ENCODE measurements at regions not wholly inside any gene's neighbourhood (a gene's known extent, or its start where the extent isn't known, plus 50 kb on each side); places are given as distances from the start of the nearest gene placed in this dataset.

DNA sequence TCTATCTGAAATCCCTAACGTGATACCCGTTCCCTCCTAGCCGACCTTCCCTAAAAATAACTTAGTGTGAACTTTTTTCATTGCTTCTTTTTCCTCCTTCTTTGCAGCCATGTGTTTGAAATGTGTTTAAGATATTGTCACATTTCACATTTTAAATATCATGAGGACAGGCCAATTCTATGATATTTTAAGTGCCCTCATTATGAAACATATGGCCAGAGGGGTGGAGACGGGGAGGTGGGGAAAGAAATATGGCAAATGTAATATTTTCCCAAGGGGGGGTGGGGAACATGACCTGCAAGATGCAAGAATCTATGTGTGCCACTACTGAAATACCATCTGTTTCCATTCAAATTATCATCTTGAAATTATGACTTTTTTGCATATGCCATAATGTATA is 1039.2 kb downstream of the AGBL1 start:
- TF ChIP-seq SPI1 (IDR thresholded peaks at IDR 0.05; ENCODE audit: low read depth, low read length), result no peak
- TF ChIP-seq POLR2A (IDR thresholded peaks at IDR 0.05; ENCODE audit: low read depth, low read length), result no peak
- no peak for TF ChIP-seq TAF1 (IDR thresholded peaks at IDR 0.05; ENCODE audit: low read depth, low read length)
- no peak for TF ChIP-seq POLR2AphosphoS5 (IDR thresholded peaks at IDR 0.05; ENCODE audit: low read depth, low read length)
